Spleen (tissue), 11 donors: ENCODE measurements at regions not wholly inside any gene's neighbourhood (a gene's known extent, or its start where the extent isn't known, plus 50 kb on each side); places are given as distances from the start of the nearest gene placed in this dataset.

ENCODE experiments used
- DNase-seq: peaks from one replicate; pipeline ENCODE4 v3.0.0-alpha.2; 2020
- H3K27ac ChIP-seq, 8 donors: fragments of 200-600 bp; sonication (generic) in 7 of 8; 1 replicate in 4 of 8; 2 replicates in 4 of 8; pipeline versions ENCODE4 v1.5.0 to v1.8.0; 2016 to 2021; ENCODE audit warnings: inconsistent platforms in 4 of 8, mild to moderate bottlenecking in 4 of 8, moderate library complexity in 1 of 8
- H3K27me3 ChIP-seq, 7 donors: fragments of 200-600 bp; sonication (generic) in 6 of 7; replicated peaks in 1 of 7; 1 replicate in 4 of 7; 2 replicates in 3 of 7; pipeline versions ENCODE4 v1.5.0 to v1.8.0; 2016 to 2021; ENCODE audit warnings: inconsistent platforms in 3 of 7, mild to moderate bottlenecking in 1 of 7
- H3K36me3 ChIP-seq, 6 donors: fragments of 200-600 bp; sonication (generic) in 5 of 6; 1 replicate in 4 of 6; 2 replicates in 2 of 6; pipeline versions ENCODE4 v1.5.0 to v1.8.0; 2016 to 2021; ENCODE audit warnings: inconsistent platforms in 2 of 6
- H3K4me1 ChIP-seq, 6 donors: fragments of 200-600 bp; sonication (generic) in 5 of 6; 1 replicate in 3 of 6; 2 replicates in 3 of 6; pipeline versions ENCODE4 v1.5.0 to v1.8.0; 2016 to 2021; ENCODE audit warnings: inconsistent platforms in 3 of 6
- H3K4me3 ChIP-seq, 8 donors: fragments of 200-600 bp; sonication (generic) in 7 of 8; 1 replicate in 4 of 8; 2 replicates in 4 of 8; pipeline versions ENCODE4 v1.5.0 to v1.8.0; 2016 to 2021; ENCODE audit warnings: inconsistent platforms in 4 of 8, mild to moderate bottlenecking in 4 of 8, moderate library complexity in 2 of 8
- H3K9me3 ChIP-seq, 8 donors: fragments of 200-600 bp; sonication (generic) in 7 of 8; 1 replicate in 4 of 8; 2 replicates in 4 of 8; pipeline versions ENCODE4 v1.5.0 to v1.8.0; 2016 to 2021; ENCODE audit warnings: inconsistent platforms in 4 of 8
- CTCF ChIP-seq, 11 experiments: fragments of 200-600 bp in 7 of 11; fragments of 450-650 bp in 4 of 11; sonication (generic) in 4 of 11; IDR thresholded peaks in 8 of 11; conservative IDR thresholded peaks in 3 of 11; 1 replicate in 7 of 11; 2 replicates in 4 of 11; pipeline versions ENCODE4 v1.4.0 to v1.8.0; 2016 to 2021; ENCODE audit warnings: antibody characterized with exemption in 11 of 11, inconsistent platforms in 4 of 11, mild to moderate bottlenecking in 1 of 11
- POLR2A ChIP-seq, 3 donors: fragments of 450-650 bp; IDR thresholded peaks; one replicate each; pipeline ENCODE4 v1.5.1; 2017; ENCODE audit warnings: antibody characterized with exemption in 3 of 3, mild to moderate bottlenecking in 1 of 3
- POLR2AphosphoS5 ChIP-seq, 3 donors: sonication (generic); formaldehyde crosslinking; IDR thresholded peaks; one replicate each; pipeline ENCODE4 v1.5.1; 2017; ENCODE audit warnings: antibody characterized with exemption in 3 of 3
- WGBS, 5 donors: extraction: QIAGEN DNeasy Blood & Tissue Kit in 3 of 5; methylation state at CpG; one replicate each; pipeline versions ENCODE4 v1.1.5 to v1.1.7; 2013 to 2018; 5-methylcytosine and 5-hydroxymethylcytosine counted together
- intact Hi-C: fragments of 100-400 bp; cut with DNase I; formaldehyde crosslinking; loops from one replicate; pipeline ENCODE4 v1.15.0; 2023; ENCODE audit warnings: low total_unique reads
- donor health status: healthy with polysubstance abuse.
- donor health status: DM: no; HTN: no; CAD: no; lungs with moderate emphysema.
- donor health status: DM: no; HTN: no; CAD: no.
- donor health status: Bipolar disorder and iron deficiency.
- donor health status: healthy.
- donor health status: DM: no; HTN: no; CAD: no.
- donor health status: DM: yes; HTN: yes; CAD: no.

GRCh38 chr11:115613986-115614632 is 109.9 kb upstream of the CADM1 start:
- no peak for DNase-seq
- Histone ChIP-seq H3K9me3 (peaks cover 0 to 7% (median 0%) of the 10 kb centered on the region in 8 donors), H3K27me3 (peaks cover 0 to 6% (median 0%) of the 10 kb centered on the region in 7 donors), H3K36me3 (no peaks in the 10 kb centered on the region), H3K4me3 (no peak overlapping the region), H3K4me1 (peaks cover 0 to 17% (median 5%) of the 10 kb centered on the region in 6 donors), H3K27ac (no peak overlapping the region)
- 57 to 88% (median 79%) methylated on average over 9 of the region's 9 CpGs for WGBS, 5 donors
- TF ChIP-seq CTCF (IDR thresholded peaks at IDR 0.05 in 8 of 11, conservative IDR thresholded peaks at IDR 0.05 in 3 of 11) (no peak), POLR2AphosphoS5 (IDR thresholded peaks at IDR 0.05) (no peak), POLR2A (IDR thresholded peaks at IDR 0.05) (no peak)
- intact Hi-C loops: no loop called here

GRCh38 chr11:115613004-115613403 is 108.8 kb upstream of the CADM1 start:
- TF ChIP-seq POLR2A (IDR thresholded peaks at IDR 0.05) (no peak), POLR2AphosphoS5 (IDR thresholded peaks at IDR 0.05) (no peak), CTCF (IDR thresholded peaks at IDR 0.05 in 8 of 11, conservative IDR thresholded peaks at IDR 0.05 in 3 of 11) (no peak)
- no peak for DNase-seq
- H3K27me3 ChIP-seq: peaks cover 0 to 11% (median 0%) of the 10 kb centered on the region in 7 donors
- H3K27ac ChIP-seq: no peak overlapping the region
- H3K4me3 ChIP-seq: no peak overlapping the region
- H3K9me3 ChIP-seq: no peaks in the 10 kb centered on the region
- peaks cover 0 to 18% (median 5%) of the 10 kb centered on the region in 6 donors for H3K4me1 ChIP-seq
- WGBS, 5 donors: 28 to 60% (median 57%) methylated on average over 3 of the region's 3 CpGs
- intact Hi-C loops: no loop called here
- H3K36me3 ChIP-seq: no peaks in the 10 kb centered on the region

- H3K4me3 ChIP-seq: no peak overlapping the region
- 76 to 85% (median 81%) methylated on average over 9 of the region's 9 CpGs for WGBS, 5 donors
- TF ChIP-seq POLR2AphosphoS5 (IDR thresholded peaks at IDR 0.05): no peak
- no peak for TF ChIP-seq CTCF (IDR thresholded peaks at IDR 0.05 in 8 of 11, conservative IDR thresholded peaks at IDR 0.05 in 3 of 11)
- no peak for TF ChIP-seq POLR2A (IDR thresholded peaks at IDR 0.05)
- H3K36me3 ChIP-seq: no peaks in the 10 kb centered on the region
- H3K4me1 ChIP-seq: peaks cover 0 to 18% (median 7%) of the 10 kb centered on the region in 6 donors
- DNase-seq: no peak
- no peak overlapping the region for H3K27ac ChIP-seq
- peaks cover 0 to 16% (median 0%) of the 10 kb centered on the region in 7 donors for H3K27me3 ChIP-seq
- intact Hi-C loops: no loop called here
- H3K9me3 ChIP-seq: no peaks in the 10 kb centered on the region
Measured at GRCh38 chr11:115612046-115612730, 108.0 kb upstream of the CADM1 start.

- no peaks in the 10 kb centered on the region for H3K36me3 ChIP-seq
- no peaks in the 10 kb centered on the region for H3K9me3 ChIP-seq
- 74 to 83% (median 79%) methylated on average over 6 of the region's 6 CpGs for WGBS, 5 donors
- no peak overlapping the region for H3K27ac ChIP-seq
- no peak for TF ChIP-seq POLR2A (IDR thresholded peaks at IDR 0.05)
- no peak for TF ChIP-seq POLR2AphosphoS5 (IDR thresholded peaks at IDR 0.05)
- no peak for TF ChIP-seq CTCF (IDR thresholded peaks at IDR 0.05 in 8 of 11, conservative IDR thresholded peaks at IDR 0.05 in 3 of 11)
- intact Hi-C loops: no loop called here
- H3K4me3 ChIP-seq: no peak overlapping the region
- no peak for DNase-seq
- peaks cover 0 to 16% (median 0%) of the 10 kb centered on the region in 7 donors for H3K27me3 ChIP-seq
- peaks cover 0 to 20% (median 9%) of the 10 kb centered on the region in 6 donors for H3K4me1 ChIP-seq
Measured at GRCh38 chr11:115611343-115611742, 107.1 kb upstream of the CADM1 start.
